ENCODE measurements at regions not wholly inside any gene's neighbourhood (a gene's known extent, or its start where the extent isn't known, plus 50 kb on each side); places are given as distances from the start of the nearest gene placed in this dataset.

DNA sequence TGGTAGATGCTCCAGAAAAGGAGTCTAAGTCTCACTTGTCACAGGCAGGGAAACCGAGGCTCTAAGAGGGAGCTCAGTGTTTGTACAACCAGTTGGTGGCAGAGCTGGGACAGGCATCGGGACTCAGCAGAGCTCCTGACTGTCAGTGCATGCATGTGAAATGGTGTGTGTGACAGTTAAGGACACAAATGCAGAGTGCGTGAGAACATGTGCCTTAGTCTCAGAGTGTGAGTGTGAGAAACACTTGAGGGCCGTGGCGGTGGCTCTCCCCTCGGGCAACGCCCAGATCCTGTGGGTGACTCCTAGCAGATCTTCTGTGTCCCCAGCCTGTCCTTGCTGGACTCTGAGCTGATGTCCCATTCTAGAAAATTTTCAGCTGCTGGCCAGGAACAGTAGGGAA, 362.6 kb downstream of the MATN1 start:
- peaks cover 12% of the 10 kb centered on the region for H3K27me3 Mint-ChIP-seq
- H3K9me3 Mint-ChIP-seq = no peaks in the 10 kb centered on the region
- H3K36me3 Mint-ChIP-seq = no peaks in the 10 kb centered on the region
- no peaks in the 10 kb centered on the region for H3K4me1 Mint-ChIP-seq
- no peak overlapping the region for H3K4me3 Mint-ChIP-seq
- no peak overlapping the region for H3K27ac Mint-ChIP-seq

GRCh38 chr1:30360281-30360680, 363.1 kb downstream of the MATN1 start:
- no peak overlapping the region for H3K27ac Mint-ChIP-seq
- H3K4me3 Mint-ChIP-seq = no peak overlapping the region
- H3K4me1 Mint-ChIP-seq = no peaks in the 10 kb centered on the region
- H3K9me3 Mint-ChIP-seq = no peaks in the 10 kb centered on the region
- peaks cover 14% of the 10 kb centered on the region for H3K27me3 Mint-ChIP-seq
- no peaks in the 10 kb centered on the region for H3K36me3 Mint-ChIP-seq

DNA sequence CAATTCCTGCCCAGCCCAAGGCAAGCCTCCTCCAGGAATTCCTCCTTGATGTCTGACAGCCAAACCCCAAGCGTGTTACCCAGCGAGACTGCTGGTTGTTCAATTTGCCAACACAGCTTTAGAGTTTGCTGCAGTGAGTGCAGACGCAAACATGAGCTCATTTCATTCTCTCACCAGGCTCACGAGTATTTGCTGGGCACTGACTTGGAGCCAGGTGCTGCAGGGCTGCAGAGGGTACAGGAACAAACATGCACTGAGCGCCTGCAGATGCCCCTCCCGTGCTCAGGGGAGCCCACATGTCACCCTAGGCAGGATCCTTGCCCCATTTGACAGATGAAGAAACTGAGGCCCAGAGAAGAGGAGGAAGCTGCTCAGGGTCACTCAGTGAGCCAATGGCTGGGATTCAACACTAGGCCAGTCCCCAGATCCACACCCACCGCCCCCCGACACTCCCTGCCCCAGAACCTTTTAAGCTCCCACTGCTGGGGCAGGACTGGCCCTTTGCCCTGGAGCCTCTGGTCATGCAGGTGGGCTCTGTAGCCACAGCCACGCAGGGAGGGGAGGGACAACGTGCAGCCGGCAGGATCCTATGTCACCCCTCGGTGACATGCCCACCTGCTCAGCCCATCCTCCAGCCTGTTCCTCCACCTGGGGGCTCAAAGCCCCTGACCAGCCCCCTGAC, 363.7 kb downstream of the MATN1 start:
- Mint-ChIP-seq H3K27ac (no peak overlapping the region), H3K9me3 (no peaks in the 10 kb centered on the region), H3K27me3 (peaks cover 17% of the 10 kb centered on the region), H3K4me3 (no peak overlapping the region), H3K4me1 (no peaks in the 10 kb centered on the region), H3K36me3 (no peaks in the 10 kb centered on the region)

DNA sequence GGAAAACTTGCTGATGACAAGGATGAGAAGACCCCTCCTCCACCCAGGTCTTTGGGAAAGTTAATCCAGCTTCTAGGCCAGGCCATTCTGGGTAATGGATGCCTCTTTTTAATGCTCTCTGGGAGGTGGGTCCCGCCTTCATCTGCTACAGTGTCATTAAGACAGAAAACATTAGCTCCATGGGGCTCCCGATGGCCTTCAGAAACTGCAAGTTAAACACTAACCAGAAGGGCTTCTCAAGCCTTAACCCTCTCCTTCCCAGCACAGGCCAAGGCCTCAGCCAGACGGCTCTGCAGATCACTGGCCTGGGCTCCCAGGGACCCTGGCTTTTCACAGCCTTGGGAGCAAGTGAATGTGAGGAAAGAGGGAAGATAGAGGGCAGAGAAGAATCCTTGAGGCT, 364.9 kb downstream of the MATN1 start:
- no peak overlapping the region for H3K27ac Mint-ChIP-seq
- H3K9me3 Mint-ChIP-seq = no peaks in the 10 kb centered on the region
- H3K4me3 Mint-ChIP-seq = no peak overlapping the region
- H3K27me3 Mint-ChIP-seq = peaks cover 20% of the 10 kb centered on the region
- H3K36me3 Mint-ChIP-seq = no peaks in the 10 kb centered on the region
- no peaks in the 10 kb centered on the region for H3K4me1 Mint-ChIP-seq

GRCh38 chr1:30356839-30357238, 366.5 kb downstream of the MATN1 start:
- no peak overlapping the region for H3K4me3 Mint-ChIP-seq
- H3K4me1 Mint-ChIP-seq = no peaks in the 10 kb centered on the region
- no peaks in the 10 kb centered on the region for H3K9me3 Mint-ChIP-seq
- no peak overlapping the region for H3K27ac Mint-ChIP-seq
- peaks cover 25% of the 10 kb centered on the region for H3K27me3 Mint-ChIP-seq
- H3K36me3 Mint-ChIP-seq = no peaks in the 10 kb centered on the region

GRCh38 chr1:30354410-30354809, 369.0 kb downstream of the MATN1 start:
- H3K27me3 Mint-ChIP-seq = peaks cover 26% of the 10 kb centered on the region
- H3K9me3 Mint-ChIP-seq = no peaks in the 10 kb centered on the region
- no peaks in the 10 kb centered on the region for H3K4me1 Mint-ChIP-seq
- H3K36me3 Mint-ChIP-seq = no peaks in the 10 kb centered on the region
- H3K27ac Mint-ChIP-seq = no peak overlapping the region
- no peak overlapping the region for H3K4me3 Mint-ChIP-seq

- Mint-ChIP-seq H3K4me1 (no peaks in the 10 kb centered on the region), H3K27ac (no peak overlapping the region), H3K27me3 (peaks cover 27% of the 10 kb centered on the region)
These were observed 369.7 kb downstream of the MATN1 start for GRCh38 chr1:30353637-30354036.

GRCh38 chr1:30348147-30348546, 375.2 kb downstream of the MATN1 start:
- Mint-ChIP-seq H3K4me1 (no peaks in the 10 kb centered on the region), H3K4me3 (no peak overlapping the region), H3K9me3 (peaks cover 5% of the 10 kb centered on the region), H3K27me3 (peaks cover 18% of the 10 kb centered on the region), H3K36me3 (no peaks in the 10 kb centered on the region), H3K27ac (no peak overlapping the region)

More at GRCh38 chr1:30353637-30354036, 369.7 kb downstream of the MATN1 start:
- Mint-ChIP-seq H3K4me3 (no peak overlapping the region), H3K9me3 (no peaks in the 10 kb centered on the region), H3K36me3 (no peaks in the 10 kb centered on the region)

DNA sequence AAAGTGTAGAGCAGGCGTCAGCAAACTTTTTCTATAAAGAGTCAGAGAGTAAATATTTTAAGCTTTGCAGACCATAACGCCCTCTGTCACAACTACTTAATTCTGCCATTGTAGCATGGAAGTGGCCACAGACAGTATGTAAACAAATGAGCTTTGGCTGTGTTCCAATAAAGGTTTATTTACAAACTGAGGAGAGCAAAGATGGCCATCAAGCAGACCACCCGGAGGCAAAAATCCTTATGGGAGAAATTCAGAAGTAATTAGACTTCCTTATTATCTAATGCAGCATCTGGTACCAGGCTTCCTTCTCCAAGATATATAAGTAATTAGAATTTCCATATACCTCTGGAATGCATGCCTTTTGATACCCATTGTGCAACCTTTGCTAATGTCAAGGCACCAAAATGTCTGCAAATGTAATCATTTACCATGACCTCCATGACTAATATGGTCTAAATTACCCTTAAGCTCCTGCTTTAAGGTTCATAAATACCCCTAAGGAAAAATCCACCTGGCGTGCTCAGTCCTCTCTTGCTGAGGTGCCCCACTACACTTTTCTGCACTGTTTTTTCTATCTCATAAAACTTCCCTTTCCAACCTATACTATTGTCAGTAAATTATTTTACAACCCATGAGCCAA, 377.8 kb downstream of the MATN1 start:
- Mint-ChIP-seq H3K4me1 (no peaks in the 10 kb centered on the region), H3K36me3 (no peaks in the 10 kb centered on the region), H3K4me3 (no peak overlapping the region), H3K9me3 (peaks cover 5% of the 10 kb centered on the region), H3K27me3 (peaks cover 17% of the 10 kb centered on the region), H3K27ac (no peak overlapping the region)

DNA sequence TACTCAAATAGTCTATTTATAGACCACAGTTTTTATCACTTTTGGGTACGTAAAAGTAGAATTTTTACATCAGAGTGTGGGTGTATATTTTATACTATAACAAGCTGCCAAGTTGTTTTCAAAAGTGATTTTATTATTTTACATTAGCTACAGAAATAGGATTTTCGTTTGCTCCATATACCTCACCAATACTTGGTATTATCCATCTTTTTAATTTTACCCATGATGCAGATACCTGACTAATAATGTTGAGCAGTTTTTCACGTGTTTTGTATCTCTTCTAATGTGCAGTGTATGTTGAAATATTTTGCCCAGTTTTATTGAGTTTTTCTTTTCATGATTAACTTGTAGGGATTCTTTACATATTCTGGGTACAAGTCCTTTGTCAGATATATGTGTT, 379.8 kb downstream of the MATN1 start:
- Mint-ChIP-seq H3K36me3 (no peaks in the 10 kb centered on the region), H3K4me1 (no peaks in the 10 kb centered on the region), H3K27me3 (peaks cover 15% of the 10 kb centered on the region), H3K27ac (no peak overlapping the region), H3K4me3 (no peak overlapping the region), H3K9me3 (peaks cover 5% of the 10 kb centered on the region)

- Mint-ChIP-seq H3K27me3 (peaks cover 13% of the 10 kb centered on the region), H3K36me3 (no peaks in the 10 kb centered on the region), H3K4me3 (no peak overlapping the region), H3K4me1 (no peaks in the 10 kb centered on the region), H3K9me3 (peaks cover 3% of the 10 kb centered on the region), H3K27ac (no peak overlapping the region)
These were observed 380.7 kb downstream of the MATN1 start for GRCh38 chr1:30342535-30343141.

GRCh38 chr1:30340934-30341333, 382.5 kb downstream of the MATN1 start:
- no peaks in the 10 kb centered on the region for H3K9me3 Mint-ChIP-seq
- H3K4me3 Mint-ChIP-seq = no peak overlapping the region
- H3K27me3 Mint-ChIP-seq = peaks cover 10% of the 10 kb centered on the region
- H3K36me3 Mint-ChIP-seq = no peaks in the 10 kb centered on the region
- no peak overlapping the region for H3K27ac Mint-ChIP-seq
- no peaks in the 10 kb centered on the region for H3K4me1 Mint-ChIP-seq

- H3K4me3 Mint-ChIP-seq = no peak overlapping the region
- H3K27ac Mint-ChIP-seq = no peak overlapping the region
- no peaks in the 10 kb centered on the region for H3K36me3 Mint-ChIP-seq
- H3K27me3 Mint-ChIP-seq = peaks cover 9% of the 10 kb centered on the region
- no peaks in the 10 kb centered on the region for H3K4me1 Mint-ChIP-seq
- no peaks in the 10 kb centered on the region for H3K9me3 Mint-ChIP-seq
These were observed 383.5 kb downstream of the MATN1 start for GRCh38 chr1:30339866-30340265.

DNA sequence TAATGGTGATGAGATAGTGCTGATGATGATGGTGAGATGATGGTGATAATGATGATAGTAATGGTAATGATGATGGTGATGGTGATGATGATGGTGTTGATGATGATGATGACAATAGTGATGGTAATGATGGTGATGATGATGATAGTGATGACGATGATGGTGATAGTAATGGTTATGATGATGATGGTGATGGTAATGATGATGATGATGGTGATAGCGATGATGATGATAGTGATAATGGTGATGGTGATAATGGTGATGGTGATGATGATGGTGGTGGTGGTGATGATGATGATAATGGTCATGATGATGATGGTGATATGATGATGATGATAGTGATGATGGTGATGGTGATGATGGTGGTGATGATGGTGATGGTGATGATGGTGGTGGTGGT, 384.6 kb downstream of the MATN1 start:
- H3K27me3 Mint-ChIP-seq = peaks cover 7% of the 10 kb centered on the region
- H3K36me3 Mint-ChIP-seq = no peaks in the 10 kb centered on the region
- no peak overlapping the region for H3K27ac Mint-ChIP-seq
- H3K4me3 Mint-ChIP-seq = no peak overlapping the region
- H3K9me3 Mint-ChIP-seq = no peaks in the 10 kb centered on the region
- no peaks in the 10 kb centered on the region for H3K4me1 Mint-ChIP-seq

DNA sequence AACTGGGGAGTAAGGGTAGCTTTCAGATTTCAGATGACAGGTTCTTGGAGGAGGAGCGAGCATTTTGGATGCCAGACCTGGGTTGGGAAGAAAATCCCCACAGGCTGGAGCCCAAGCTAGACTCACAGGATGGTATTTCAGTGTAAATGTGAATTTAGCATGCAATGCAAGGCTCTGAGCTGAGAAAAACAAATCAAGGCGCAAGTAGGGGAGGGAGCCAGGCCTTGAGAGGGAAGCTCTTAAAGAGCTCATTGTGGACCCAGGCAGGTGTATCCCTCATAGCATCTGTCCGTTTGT, 386.1 kb downstream of the MATN1 start:
- Mint-ChIP-seq H3K27me3 (peaks cover 2% of the 10 kb centered on the region), H3K27ac (no peak overlapping the region), H3K36me3 (no peaks in the 10 kb centered on the region), H3K4me1 (no peaks in the 10 kb centered on the region), H3K9me3 (no peaks in the 10 kb centered on the region), H3K4me3 (no peak overlapping the region)

- no peaks in the 10 kb centered on the region for H3K4me1 Mint-ChIP-seq
- H3K4me3 Mint-ChIP-seq = no peak overlapping the region
- no peak overlapping the region for H3K27ac Mint-ChIP-seq
- H3K9me3 Mint-ChIP-seq = no peaks in the 10 kb centered on the region
- H3K27me3 Mint-ChIP-seq = peaks cover 2% of the 10 kb centered on the region
- no peaks in the 10 kb centered on the region for H3K36me3 Mint-ChIP-seq
These were observed 386.6 kb downstream of the MATN1 start for GRCh38 chr1:30336550-30337323.
